ENCODE measurements at regions not wholly inside any gene's neighbourhood (a gene's known extent, or its start where the extent isn't known, plus 50 kb on each side); places are given as distances from the start of the nearest gene placed in this dataset.

DNA sequence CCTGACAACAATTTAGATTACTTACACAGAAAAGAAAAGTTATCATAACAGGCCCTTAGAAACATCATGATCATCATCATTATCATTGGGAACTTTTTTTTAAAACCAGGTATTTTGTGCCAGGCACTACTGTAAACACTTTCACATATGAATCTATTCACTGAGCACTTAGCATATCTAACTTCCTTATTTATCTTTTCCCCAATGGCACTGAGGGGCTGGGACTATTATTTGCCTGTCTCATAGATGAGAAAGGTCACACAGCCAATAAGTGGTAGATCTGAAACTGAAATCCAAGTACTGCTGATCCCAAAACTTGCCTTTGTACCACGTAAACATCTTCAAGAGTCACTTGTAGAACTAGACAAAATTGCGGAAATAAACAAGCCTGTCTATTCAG, 184.2 kb upstream of the RBPJ start:
- no peak overlapping the region for H3K18ac ChIP-seq (ENCODE audit: low read depth in 1 of 2, low read length in 2 of 2)
- H4K91ac ChIP-seq (ENCODE audit: low read length) = no peak overlapping the region
- no peak overlapping the region for H2AFZ ChIP-seq (ENCODE audit: low read depth, low read length)
- no peaks in the 10 kb centered on the region for H3K27me3 ChIP-seq (ENCODE audit: control insufficient read depth in 1 of 2, insufficient read depth in 1 of 2, low read length in 2 of 2)
- no peak overlapping the region for H3K9ac ChIP-seq (ENCODE audit: low read length)
- H3K14ac ChIP-seq (ENCODE audit: low read length in 2 of 2) = no peak overlapping the region
- H3K4ac ChIP-seq (ENCODE audit: low read depth in 1 of 2, low read length in 2 of 2) = no peak overlapping the region
- WGBS = 82% methylated on average over 2 of the region's 2 CpGs
- H2BK5ac ChIP-seq (ENCODE audit: low read depth, low read length, poor library complexity, severe bottlenecking) = no peak overlapping the region
- peaks cover 18% of the 10 kb centered on the region for H3K4me1 ChIP-seq (ENCODE audit: control insufficient read depth, insufficient read depth, low read depth, low read length)
- H2BK120ac ChIP-seq (ENCODE audit: low read depth, low read length) = no peak overlapping the region
- DNase-seq = no peak
- H2BK12ac ChIP-seq (ENCODE audit: low read length in 2 of 2) = no peak overlapping the region
- no peak overlapping the region for H3K27ac ChIP-seq (ENCODE audit: low read length, poor library complexity, severe bottlenecking)
- no peak overlapping the region for H3K23ac ChIP-seq (ENCODE audit: low read length in 2 of 2)
- H3K36me3 ChIP-seq (ENCODE audit: control insufficient read depth in 1 of 2, insufficient read depth in 2 of 2, low read depth in 1 of 2, low read length in 2 of 2) = no peaks in the 10 kb centered on the region
- H3K79me1 ChIP-seq (replicated peaks; ENCODE audit: low read length, poor library complexity, severe bottlenecking) = no peaks in the 10 kb centered on the region
- no peak overlapping the region for H4K8ac ChIP-seq (ENCODE audit: low read length)
- H2BK15ac ChIP-seq (ENCODE audit: low read depth, poor library complexity, severe bottlenecking) = no peak overlapping the region
- H3K4me3 ChIP-seq (ENCODE audit: insufficient read depth in 1 of 2, low read depth in 1 of 2, low read length in 2 of 2) = no peak overlapping the region
- H3K4me2 ChIP-seq (ENCODE audit: low read length, poor library complexity, severe bottlenecking) = no peak overlapping the region
- peaks cover 4% of the 10 kb centered on the region for H3K9me3 ChIP-seq (ENCODE audit: control insufficient read depth, low read length)
- no peak overlapping the region for H2AK5ac ChIP-seq (ENCODE audit: low read length, severe bottlenecking)

GRCh38 chr4:26137288-26137687, 183.5 kb upstream of the RBPJ start:
- no peak overlapping the region for H2BK120ac ChIP-seq (ENCODE audit: low read depth, low read length)
- no peak overlapping the region for H2AK5ac ChIP-seq (ENCODE audit: low read length, severe bottlenecking)
- H3K14ac ChIP-seq (ENCODE audit: low read length in 2 of 2) = no peak overlapping the region
- H3K4me1 ChIP-seq (ENCODE audit: control insufficient read depth, insufficient read depth, low read depth, low read length) = peaks cover 19% of the 10 kb centered on the region
- no peak for DNase-seq
- H3K4me3 ChIP-seq (ENCODE audit: insufficient read depth in 1 of 2, low read depth in 1 of 2, low read length in 2 of 2) = no peak overlapping the region
- H3K23ac ChIP-seq (ENCODE audit: low read length in 2 of 2) = no peak overlapping the region
- H3K36me3 ChIP-seq (ENCODE audit: control insufficient read depth in 1 of 2, insufficient read depth in 2 of 2, low read depth in 1 of 2, low read length in 2 of 2) = no peaks in the 10 kb centered on the region
- no peak overlapping the region for H3K4ac ChIP-seq (ENCODE audit: low read depth in 1 of 2, low read length in 2 of 2)
- 83% methylated on average over 5 of the region's 5 CpGs for WGBS
- no peak overlapping the region for H2AFZ ChIP-seq (ENCODE audit: low read depth, low read length)
- peaks cover 4% of the 10 kb centered on the region for H3K9me3 ChIP-seq (ENCODE audit: control insufficient read depth, low read length)
- H3K18ac ChIP-seq (ENCODE audit: low read depth in 1 of 2, low read length in 2 of 2) = no peak overlapping the region
- H2BK5ac ChIP-seq (ENCODE audit: low read depth, low read length, poor library complexity, severe bottlenecking) = no peak overlapping the region
- no peak overlapping the region for H3K27ac ChIP-seq (ENCODE audit: low read length, poor library complexity, severe bottlenecking)
- H4K8ac ChIP-seq (ENCODE audit: low read length) = no peak overlapping the region
- H3K79me1 ChIP-seq (replicated peaks; ENCODE audit: low read length, poor library complexity, severe bottlenecking) = no peaks in the 10 kb centered on the region
- H3K9ac ChIP-seq (ENCODE audit: low read length) = no peak overlapping the region
- H4K91ac ChIP-seq (ENCODE audit: low read length) = no peak overlapping the region
- H2BK15ac ChIP-seq (ENCODE audit: low read depth, poor library complexity, severe bottlenecking) = no peak overlapping the region
- H2BK12ac ChIP-seq (ENCODE audit: low read length in 2 of 2) = no peak overlapping the region
- no peak overlapping the region for H3K4me2 ChIP-seq (ENCODE audit: low read length, poor library complexity, severe bottlenecking)
- no peaks in the 10 kb centered on the region for H3K27me3 ChIP-seq (ENCODE audit: control insufficient read depth in 1 of 2, insufficient read depth in 1 of 2, low read length in 2 of 2)

- Histone ChIP-seq H3K9me3 (ENCODE audit: control insufficient read depth, low read length) (peaks cover 4% of the 10 kb centered on the region), H2AFZ (ENCODE audit: low read depth, low read length) (no peak overlapping the region), H3K27me3 (ENCODE audit: control insufficient read depth in 1 of 2, insufficient read depth in 1 of 2, low read length in 2 of 2) (no peaks in the 10 kb centered on the region), H2BK12ac (ENCODE audit: low read length in 2 of 2) (peak overlapping the region in 1 of 2 experiments; percentile 23), H2BK15ac (ENCODE audit: low read depth, poor library complexity, severe bottlenecking) (no peak overlapping the region), H3K14ac (ENCODE audit: low read length in 2 of 2) (no peak overlapping the region), H3K79me1 (replicated peaks; ENCODE audit: low read length, poor library complexity, severe bottlenecking) (no peaks in the 10 kb centered on the region), H2AK5ac (ENCODE audit: low read length, severe bottlenecking) (no peak overlapping the region), H3K23ac (ENCODE audit: low read length in 2 of 2) (no peak overlapping the region), H2BK5ac (ENCODE audit: low read depth, low read length, poor library complexity, severe bottlenecking) (no peak overlapping the region), H3K4ac (ENCODE audit: low read depth in 1 of 2, low read length in 2 of 2) (no peak overlapping the region), H3K4me2 (ENCODE audit: low read length, poor library complexity, severe bottlenecking) (no peak overlapping the region), H3K9ac (ENCODE audit: low read length) (peak overlapping the region; percentile 19), H3K18ac (ENCODE audit: low read depth in 1 of 2, low read length in 2 of 2) (peak overlapping the region in 1 of 2 experiments; percentile 16), H4K91ac (ENCODE audit: low read length) (no peak overlapping the region), H2BK120ac (ENCODE audit: low read depth, low read length) (peak overlapping the region; percentile 58), H3K27ac (ENCODE audit: low read length, poor library complexity, severe bottlenecking) (peak overlapping the region; percentile 27), H3K4me3 (ENCODE audit: insufficient read depth in 1 of 2, low read depth in 1 of 2, low read length in 2 of 2) (no peak overlapping the region), H3K4me1 (ENCODE audit: control insufficient read depth, insufficient read depth, low read depth, low read length) (peaks cover 20% of the 10 kb centered on the region), H3K36me3 (ENCODE audit: control insufficient read depth in 1 of 2, insufficient read depth in 2 of 2, low read depth in 1 of 2, low read length in 2 of 2) (no peaks in the 10 kb centered on the region), H4K8ac (ENCODE audit: low read length) (no peak overlapping the region)
- DNase-seq = no peak
- WGBS = 75% methylated on average over 3 of the region's 4 CpGs
Observed at GRCh38 chr4:26139310-26139924, 181.4 kb upstream of the RBPJ start.

DNA sequence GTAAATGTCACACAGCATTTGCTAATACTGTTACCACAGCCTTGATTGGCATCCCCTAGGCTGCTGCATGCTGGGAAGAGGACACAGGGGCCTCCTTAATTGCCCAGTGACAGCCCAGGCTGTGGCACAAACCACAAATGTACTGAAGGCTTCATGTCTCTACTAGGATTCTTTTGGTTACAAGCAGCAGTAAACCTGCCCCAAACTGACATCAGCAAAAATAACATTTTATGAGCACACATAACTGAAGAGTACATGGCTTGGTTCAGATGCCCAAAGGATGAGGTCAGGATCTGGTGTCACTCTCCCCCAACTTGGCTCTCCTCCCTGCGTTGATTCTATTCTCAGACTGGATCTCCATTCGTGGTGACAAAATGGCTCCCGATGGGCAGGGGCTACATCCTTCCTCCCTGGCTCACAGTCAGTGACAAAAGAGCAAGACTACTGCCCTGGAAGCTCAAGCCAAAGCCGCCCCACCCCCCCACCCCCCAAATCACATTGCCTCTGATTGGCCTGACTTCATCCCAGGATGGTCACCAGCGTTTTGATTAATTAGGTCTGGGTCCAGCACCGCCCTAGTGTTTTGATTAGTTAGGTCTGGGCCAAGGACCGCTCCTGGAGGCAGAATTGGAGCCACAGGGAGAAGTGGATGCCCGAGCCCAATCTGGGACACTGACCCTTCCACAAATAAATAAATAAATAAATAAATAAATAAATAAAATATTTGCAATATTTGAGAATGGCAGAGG, 180.5 kb upstream of the RBPJ start:
- Histone ChIP-seq H3K14ac (ENCODE audit: low read length in 2 of 2) (peak overlapping the region in 1 of 2 experiments; percentile 19), H3K4ac (ENCODE audit: low read depth in 1 of 2, low read length in 2 of 2) (peak overlapping the region in 1 of 2 experiments; percentile 71), H3K36me3 (ENCODE audit: control insufficient read depth in 1 of 2, insufficient read depth in 2 of 2, low read depth in 1 of 2, low read length in 2 of 2) (no peaks in the 10 kb centered on the region), H3K27me3 (ENCODE audit: control insufficient read depth in 1 of 2, insufficient read depth in 1 of 2, low read length in 2 of 2) (no peaks in the 10 kb centered on the region), H2AK5ac (ENCODE audit: low read length, severe bottlenecking) (no peak overlapping the region), H2AFZ (ENCODE audit: low read depth, low read length) (no peak overlapping the region), H2BK12ac (ENCODE audit: low read length in 2 of 2) (peak overlapping the region in 1 of 2 experiments; percentile 2), H3K9me3 (ENCODE audit: control insufficient read depth, low read length) (peaks cover under 1% of the 10 kb centered on the region), H2BK120ac (ENCODE audit: low read depth, low read length) (no peak overlapping the region), H4K8ac (ENCODE audit: low read length) (no peak overlapping the region), H2BK5ac (ENCODE audit: low read depth, low read length, poor library complexity, severe bottlenecking) (no peak overlapping the region), H2BK15ac (ENCODE audit: low read depth, poor library complexity, severe bottlenecking) (no peak overlapping the region), H3K4me1 (ENCODE audit: control insufficient read depth, insufficient read depth, low read depth, low read length) (peaks cover 20% of the 10 kb centered on the region), H3K23ac (ENCODE audit: low read length in 2 of 2) (no peak overlapping the region), H4K91ac (ENCODE audit: low read length) (no peak overlapping the region), H3K4me3 (ENCODE audit: insufficient read depth in 1 of 2, low read depth in 1 of 2, low read length in 2 of 2) (no peak overlapping the region), H3K27ac (ENCODE audit: low read length, poor library complexity, severe bottlenecking) (peak overlapping the region; percentile 27), H3K18ac (ENCODE audit: low read depth in 1 of 2, low read length in 2 of 2) (peak overlapping the region in 1 of 2 experiments; percentile 24), H3K9ac (ENCODE audit: low read length) (peak overlapping the region; percentile 19), H3K79me1 (replicated peaks; ENCODE audit: low read length, poor library complexity, severe bottlenecking) (no peaks in the 10 kb centered on the region), H3K4me2 (ENCODE audit: low read length, poor library complexity, severe bottlenecking) (no peak overlapping the region)
- peak; percentile 58 for DNase-seq
- WGBS = 87% methylated on average over 6 of the region's 8 CpGs
